ENCODE measurements at regions not wholly inside any gene's neighbourhood (a gene's known extent, or its start where the extent isn't known, plus 50 kb on each side); places are given as distances from the start of the nearest gene placed in this dataset.

- no peak for TF ChIP-seq CTCF (conservative IDR thresholded peaks at IDR 0.05)
- H3K27ac Mint-ChIP-seq (ENCODE audit: unreplicated experiment): no peak overlapping the region
- H3K4me1 Mint-ChIP-seq: peaks cover 8% of the 10 kb centered on the region
- H3K36me3 Mint-ChIP-seq (ENCODE audit: low read depth): no peaks in the 10 kb centered on the region
- H3K9me3 Mint-ChIP-seq: no peaks in the 10 kb centered on the region
- peaks cover 40% of the 10 kb centered on the region for H3K27me3 Mint-ChIP-seq (ENCODE audit: low read depth)
- H3K4me3 Mint-ChIP-seq: no peak overlapping the region
- peak; percentile 36 for DNase-seq (ENCODE audit: low read depth, low spot score)
Observed at GRCh38 chr17:77637818-77638575, 320.5 kb upstream of the TNRC6C start.

GRCh38 chr17:77640252-77640651 is 318.3 kb upstream of the TNRC6C start:
- no peak for TF ChIP-seq CTCF (conservative IDR thresholded peaks at IDR 0.05)
- Mint-ChIP-seq H3K27me3 (ENCODE audit: low read depth) (peaks cover 40% of the 10 kb centered on the region), H3K4me1 (peaks cover 8% of the 10 kb centered on the region), H3K27ac (ENCODE audit: unreplicated experiment) (peak overlapping the region; percentile 55), H3K36me3 (ENCODE audit: low read depth) (no peaks in the 10 kb centered on the region), H3K4me3 (no peak overlapping the region), H3K9me3 (no peaks in the 10 kb centered on the region)
- no peak for DNase-seq (ENCODE audit: low read depth, low spot score)

GRCh38 chr17:77640916-77641605 is 317.4 kb upstream of the TNRC6C start:
- no peak for TF ChIP-seq CTCF (conservative IDR thresholded peaks at IDR 0.05)
- H3K4me3 Mint-ChIP-seq: no peak overlapping the region
- DNase-seq (ENCODE audit: low read depth, low spot score): no peak
- no peaks in the 10 kb centered on the region for H3K36me3 Mint-ChIP-seq (ENCODE audit: low read depth)
- H3K27ac Mint-ChIP-seq (ENCODE audit: unreplicated experiment): peak overlapping the region; percentile 51
- H3K4me1 Mint-ChIP-seq: peaks cover 12% of the 10 kb centered on the region
- H3K9me3 Mint-ChIP-seq: no peaks in the 10 kb centered on the region
- H3K27me3 Mint-ChIP-seq (ENCODE audit: low read depth): peaks cover 35% of the 10 kb centered on the region

- no peaks in the 10 kb centered on the region for H3K9me3 Mint-ChIP-seq
- peaks cover 33% of the 10 kb centered on the region for H3K27me3 Mint-ChIP-seq (ENCODE audit: low read depth)
- H3K4me1 Mint-ChIP-seq: peaks cover 12% of the 10 kb centered on the region
- no peaks in the 10 kb centered on the region for H3K36me3 Mint-ChIP-seq (ENCODE audit: low read depth)
- H3K4me3 Mint-ChIP-seq: no peak overlapping the region
- TF ChIP-seq CTCF (conservative IDR thresholded peaks at IDR 0.05): no peak
- no peak for DNase-seq (ENCODE audit: low read depth, low spot score)
- no peak overlapping the region for H3K27ac Mint-ChIP-seq (ENCODE audit: unreplicated experiment)
Observed at GRCh38 chr17:77641718-77642117, 316.8 kb upstream of the TNRC6C start.

GRCh38 chr17:77644181-77645071 is 314.1 kb upstream of the TNRC6C start:
- Mint-ChIP-seq H3K36me3 (ENCODE audit: low read depth) (peaks cover 5% of the 10 kb centered on the region), H3K4me1 (peaks cover 5% of the 10 kb centered on the region), H3K27me3 (ENCODE audit: low read depth) (peaks cover 17% of the 10 kb centered on the region), H3K9me3 (peaks cover 9% of the 10 kb centered on the region), H3K4me3 (no peak overlapping the region), H3K27ac (ENCODE audit: unreplicated experiment) (no peak overlapping the region)
- no peak for TF ChIP-seq CTCF (conservative IDR thresholded peaks at IDR 0.05)
- no peak for DNase-seq (ENCODE audit: low read depth, low spot score)

All from neural crest cell (in vitro differentiated cells).